ENCODE measurements at regions not wholly inside any gene's neighbourhood (a gene's known extent, or its start where the extent isn't known, plus 50 kb on each side); places are given as distances from the start of the nearest gene placed in this dataset.

DNA sequence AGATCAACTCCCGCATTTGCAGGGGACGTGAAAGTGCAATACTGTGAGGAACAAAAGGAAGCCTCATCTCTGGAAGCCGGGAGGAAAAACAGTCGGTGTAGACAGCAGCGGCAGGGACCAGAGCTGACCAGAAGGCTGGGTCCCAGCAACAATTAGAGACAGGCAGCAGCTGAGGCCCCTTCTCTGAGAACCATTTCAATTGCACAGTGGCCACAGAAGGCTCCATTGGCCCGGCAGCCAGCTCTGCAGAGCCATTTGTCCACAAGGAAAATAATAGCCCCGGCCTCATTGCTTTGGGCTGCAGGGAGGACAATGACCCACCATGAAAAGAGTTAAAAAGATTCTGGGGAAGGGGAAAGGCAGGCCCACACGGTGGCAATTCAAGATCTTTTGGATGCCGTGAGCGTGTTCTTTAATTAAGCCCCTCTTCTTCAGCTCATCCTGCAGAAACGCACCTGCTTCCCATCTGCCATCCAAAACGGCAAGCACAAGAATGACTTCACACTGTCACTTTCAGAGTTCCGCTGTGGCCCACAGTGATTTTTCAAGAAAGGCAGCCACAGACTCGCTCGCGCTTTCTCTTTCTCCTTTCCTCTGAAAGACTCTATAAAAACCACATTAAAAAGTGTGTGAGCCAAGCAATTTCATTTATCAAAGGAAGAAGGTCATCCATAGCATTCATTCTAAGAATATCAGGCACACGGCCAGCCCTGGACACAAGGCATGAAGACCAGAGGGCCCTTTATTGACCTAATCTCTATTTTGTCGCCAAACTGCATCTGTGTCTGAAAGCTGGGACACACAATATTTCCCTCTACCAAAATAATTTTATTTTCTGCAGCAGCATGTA, 293.6 kb downstream of the SOX11 start:
- CTCF ChIA-PET: no interaction called here
- no peaks in the 10 kb centered on the region for H3K27me3 Mint-ChIP-seq
- H3K4me3 Mint-ChIP-seq: no peak overlapping the region
- no peaks in the 10 kb centered on the region for H3K36me3 Mint-ChIP-seq
- ATAC-seq: no peak
- H3K9me3 Mint-ChIP-seq (ENCODE audit: low read depth): no peaks in the 10 kb centered on the region
- no peak for DNase-seq
- H3K4me1 Mint-ChIP-seq: no peaks in the 10 kb centered on the region
- H3K27ac Mint-ChIP-seq: no peak overlapping the region

DNA sequence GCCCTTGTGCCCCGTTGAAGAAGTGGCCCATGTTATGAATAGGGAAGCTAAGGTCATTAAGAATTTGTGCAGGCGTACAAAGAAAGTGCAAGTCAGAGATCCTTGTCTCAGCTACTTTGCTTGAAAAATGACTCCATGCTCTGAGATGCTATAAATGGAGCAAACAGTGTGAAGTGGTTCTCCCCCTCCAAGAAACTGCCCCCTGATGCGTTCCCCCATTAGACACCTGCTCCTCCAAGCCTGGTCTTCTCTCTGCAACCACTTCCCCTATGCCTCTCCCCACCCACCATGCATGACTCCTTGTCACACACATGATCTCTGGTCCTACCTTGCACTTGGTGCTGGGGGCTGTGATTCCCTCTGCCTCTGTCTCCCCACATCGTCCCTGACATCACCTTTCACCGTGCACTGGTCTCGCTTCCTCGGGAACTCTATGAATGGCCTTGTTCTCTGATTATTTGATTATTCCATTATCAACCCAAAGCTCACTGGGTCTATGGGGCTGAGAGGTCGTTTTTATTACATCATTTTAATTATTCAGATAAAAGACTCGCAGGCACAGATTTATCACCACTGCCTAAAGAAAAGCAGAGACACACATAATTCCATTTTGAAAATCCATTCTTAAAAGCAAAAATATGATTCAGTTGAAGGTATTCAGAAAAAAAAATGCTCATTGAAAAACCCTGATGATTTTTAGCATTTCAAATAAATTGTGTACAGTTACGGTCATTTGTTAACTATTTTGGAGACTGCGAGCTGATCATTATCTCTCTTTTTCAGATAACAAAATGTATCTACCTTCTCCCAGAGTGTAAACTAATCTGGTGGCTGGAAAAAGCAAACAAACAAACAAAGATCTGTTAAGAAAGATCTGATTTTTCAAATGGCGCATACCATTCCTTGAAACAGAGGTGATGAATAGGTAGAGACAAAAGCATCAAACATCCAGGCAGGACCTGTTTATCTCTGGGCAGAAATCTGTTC, 294.9 kb downstream of the SOX11 start:
- Mint-ChIP-seq H3K27me3 (no peaks in the 10 kb centered on the region), H3K4me1 (no peaks in the 10 kb centered on the region), H3K36me3 (no peaks in the 10 kb centered on the region), H3K9me3 (ENCODE audit: low read depth) (no peaks in the 10 kb centered on the region), H3K4me3 (no peak overlapping the region), H3K27ac (no peak overlapping the region)
- DNase-seq (no peak), ATAC-seq (no peak)
- CTCF ChIA-PET: no interaction called here

DNA sequence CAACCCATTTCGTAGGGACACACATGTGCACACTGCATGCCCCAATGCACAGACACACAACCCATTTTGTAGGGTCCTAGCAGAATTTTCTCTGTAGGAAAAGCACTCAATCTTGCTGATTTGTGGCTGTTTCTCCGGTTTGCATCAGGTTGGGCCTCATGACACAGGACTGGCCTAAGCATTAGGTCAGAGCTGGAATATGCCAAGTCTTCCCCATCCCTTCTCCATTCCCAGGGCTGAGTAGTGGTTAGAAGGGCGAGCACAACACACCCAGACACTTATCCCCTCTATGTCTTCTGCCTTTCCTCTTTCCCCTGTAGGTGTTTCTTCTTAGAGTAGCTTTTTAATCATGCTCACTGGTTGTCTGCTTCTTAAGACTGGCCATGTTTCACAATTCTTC, 295.9 kb downstream of the SOX11 start:
- no peaks in the 10 kb centered on the region for H3K27me3 Mint-ChIP-seq
- CTCF ChIA-PET: no interaction called here
- no peak overlapping the region for H3K4me3 Mint-ChIP-seq
- no peaks in the 10 kb centered on the region for H3K9me3 Mint-ChIP-seq (ENCODE audit: low read depth)
- no peaks in the 10 kb centered on the region for H3K36me3 Mint-ChIP-seq
- no peaks in the 10 kb centered on the region for H3K4me1 Mint-ChIP-seq
- ATAC-seq (no peak), DNase-seq (no peak)
- H3K27ac Mint-ChIP-seq: no peak overlapping the region

DNA sequence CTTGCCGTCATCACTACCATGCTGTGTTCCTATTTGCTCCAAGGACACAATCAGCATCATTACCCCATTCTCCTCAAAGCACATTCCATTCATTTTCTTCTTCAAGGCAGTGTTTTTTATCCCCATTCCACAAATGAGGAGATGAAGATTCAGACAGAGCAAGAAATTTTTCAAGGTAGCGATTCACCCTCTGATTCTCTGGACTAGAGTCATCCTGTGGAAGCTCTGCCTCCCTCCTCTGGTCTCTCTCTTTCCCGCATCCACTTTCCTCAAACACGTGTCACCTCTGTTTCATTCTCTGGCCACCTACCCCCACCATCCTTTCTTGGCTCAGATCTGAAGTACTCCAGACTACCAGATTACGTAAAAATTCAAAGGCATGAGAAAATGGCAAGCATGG, 297.9 kb downstream of the SOX11 start:
- ATAC-seq (no peak), DNase-seq (no peak)
- no peaks in the 10 kb centered on the region for H3K36me3 Mint-ChIP-seq
- H3K9me3 Mint-ChIP-seq (ENCODE audit: low read depth): no peaks in the 10 kb centered on the region
- CTCF ChIA-PET: no interaction called here
- no peaks in the 10 kb centered on the region for H3K4me1 Mint-ChIP-seq
- no peak overlapping the region for H3K27ac Mint-ChIP-seq
- H3K4me3 Mint-ChIP-seq: no peak overlapping the region
- no peaks in the 10 kb centered on the region for H3K27me3 Mint-ChIP-seq

DNA sequence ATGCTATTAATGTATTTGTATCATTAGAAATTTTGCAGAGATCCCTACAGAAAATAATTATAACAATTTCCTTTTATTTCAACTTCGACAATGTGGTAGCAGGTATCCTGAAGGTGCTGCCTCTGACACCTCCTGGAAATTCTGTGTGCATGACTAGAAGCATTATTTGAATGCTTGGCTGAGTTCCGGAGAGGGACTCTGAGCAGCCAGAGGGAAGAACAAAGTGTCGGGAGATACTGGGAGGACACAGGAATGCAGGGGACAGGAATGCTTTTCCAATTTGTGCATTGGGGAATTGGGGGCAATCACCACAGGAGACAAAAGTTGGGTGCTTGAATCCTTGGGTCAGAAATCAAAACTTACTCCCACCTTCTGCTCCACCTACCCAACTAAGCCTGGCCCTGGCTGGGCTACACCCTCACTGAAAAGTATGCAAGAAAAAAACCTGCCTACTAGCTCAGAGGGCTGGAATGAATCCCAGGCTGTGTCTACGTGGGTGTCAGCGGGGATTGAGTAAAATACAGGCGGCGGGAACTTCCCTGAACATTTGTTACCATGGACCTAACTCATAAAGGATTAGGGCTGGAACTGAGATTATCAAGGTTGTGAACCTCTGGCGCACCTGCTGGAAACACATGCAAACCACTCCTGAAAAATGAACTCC, 299.3 kb downstream of the SOX11 start:
- CTCF ChIA-PET: no interaction called here
- no peaks in the 10 kb centered on the region for H3K36me3 Mint-ChIP-seq
- no peaks in the 10 kb centered on the region for H3K27me3 Mint-ChIP-seq
- no peaks in the 10 kb centered on the region for H3K4me1 Mint-ChIP-seq
- DNase-seq (no peak), ATAC-seq (no peak)
- no peaks in the 10 kb centered on the region for H3K9me3 Mint-ChIP-seq (ENCODE audit: low read depth)
- no peak overlapping the region for H3K4me3 Mint-ChIP-seq
- no peak overlapping the region for H3K27ac Mint-ChIP-seq

DNA sequence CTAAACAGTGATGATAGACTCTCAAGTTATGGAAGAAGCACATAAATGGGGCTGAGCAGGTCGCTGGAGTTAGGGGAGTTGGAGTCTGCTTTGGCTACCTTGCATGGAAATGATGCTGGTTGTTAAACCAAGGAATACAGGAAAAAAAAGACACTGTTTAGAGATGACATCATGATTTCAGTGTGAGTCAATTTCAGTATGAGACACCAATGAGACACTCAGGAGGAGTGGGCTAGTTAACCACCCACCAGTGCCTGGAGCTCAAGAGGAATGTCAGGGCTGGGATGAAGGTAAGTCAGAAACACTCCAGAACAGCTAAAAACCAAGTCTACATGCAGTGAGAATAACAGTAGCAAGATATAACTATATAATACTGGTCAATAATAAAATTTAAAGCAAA, 303.6 kb downstream of the SOX11 start:
- DNase-seq (no peak), ATAC-seq (no peak)
- Mint-ChIP-seq H3K36me3 (no peaks in the 10 kb centered on the region), H3K9me3 (ENCODE audit: low read depth) (no peaks in the 10 kb centered on the region), H3K27ac (no peak overlapping the region), H3K27me3 (no peaks in the 10 kb centered on the region), H3K4me3 (no peak overlapping the region), H3K4me1 (no peaks in the 10 kb centered on the region)
- CTCF ChIA-PET: no interaction called here

DNA sequence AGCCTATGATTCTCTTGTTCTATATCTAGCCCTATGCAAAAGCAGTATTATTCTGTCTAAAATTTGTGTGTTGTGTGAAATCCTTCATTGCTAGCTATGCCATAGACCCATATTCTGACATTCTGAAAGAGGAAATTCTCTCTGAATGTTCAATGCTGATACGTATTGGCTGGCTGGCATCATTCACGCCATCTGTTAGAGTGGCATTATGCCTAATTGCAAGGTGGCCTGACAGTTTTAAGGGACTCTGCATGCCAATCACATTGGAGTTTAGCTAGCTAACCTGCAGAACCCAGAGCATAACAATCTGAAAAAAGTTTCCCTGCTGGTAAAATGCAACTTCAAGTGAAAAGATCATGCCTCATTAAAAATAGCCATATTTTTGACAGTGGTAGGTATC, 316.0 kb downstream of the SOX11 start:
- H3K9me3 Mint-ChIP-seq (ENCODE audit: low read depth): no peaks in the 10 kb centered on the region

DNA sequence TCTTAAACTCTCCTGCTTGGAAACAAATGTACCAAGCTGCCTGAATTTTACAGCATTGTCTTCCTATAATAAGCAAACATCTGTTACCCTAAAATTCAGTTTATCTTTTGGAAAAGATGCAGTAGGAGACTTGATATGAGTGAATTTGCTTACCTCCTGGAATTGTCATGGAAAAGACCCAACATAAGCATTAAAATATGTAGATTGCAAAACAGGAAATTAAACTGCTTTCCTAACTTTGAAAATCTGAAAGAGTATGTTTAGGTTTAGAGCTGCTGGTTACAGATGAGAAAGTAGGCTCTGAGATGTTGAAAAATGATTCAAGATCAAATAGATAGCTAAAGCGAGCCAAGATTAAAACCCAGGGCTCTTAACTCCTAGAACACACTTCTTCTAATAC, 316.5 kb downstream of the SOX11 start:
- Mint-ChIP-seq H3K27ac (no peak overlapping the region), H3K9me3 (ENCODE audit: low read depth) (no peaks in the 10 kb centered on the region), H3K4me3 (no peak overlapping the region), H3K36me3 (no peaks in the 10 kb centered on the region), H3K4me1 (no peaks in the 10 kb centered on the region), H3K27me3 (no peaks in the 10 kb centered on the region)
- ATAC-seq (no peak), DNase-seq (no peak)
- CTCF ChIA-PET: no interaction called here

More for the DNA sequence above, 316.0 kb downstream of the SOX11 start:
- Mint-ChIP-seq H3K4me1 (no peaks in the 10 kb centered on the region), H3K4me3 (no peak overlapping the region), H3K36me3 (no peaks in the 10 kb centered on the region), H3K27ac (no peak overlapping the region), H3K27me3 (no peaks in the 10 kb centered on the region)
- no peak for ATAC-seq
- CTCF ChIA-PET: no interaction called here
- DNase-seq: no peak

DNA sequence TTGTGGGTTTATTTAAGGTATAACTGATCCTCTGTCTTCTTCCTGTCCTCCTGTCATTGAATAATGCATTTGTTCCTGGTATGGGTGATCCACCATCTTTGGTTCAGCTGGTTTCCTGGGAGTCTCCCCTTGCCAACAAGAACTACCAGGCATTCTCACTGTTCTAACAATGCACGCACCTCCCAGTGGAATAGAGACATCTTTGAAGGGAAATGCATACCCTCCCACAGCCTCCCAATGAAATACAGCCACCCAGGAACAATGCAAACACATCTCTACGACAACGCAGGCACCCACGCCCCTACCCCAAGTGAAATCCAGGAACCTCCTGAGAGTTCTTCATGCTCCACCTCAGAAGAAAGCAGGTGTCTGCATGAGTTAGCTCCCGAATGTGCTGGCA, 318.0 kb downstream of the SOX11 start:
- no peaks in the 10 kb centered on the region for H3K9me3 Mint-ChIP-seq (ENCODE audit: low read depth)
- no peaks in the 10 kb centered on the region for H3K4me1 Mint-ChIP-seq
- no peak overlapping the region for H3K27ac Mint-ChIP-seq
- H3K4me3 Mint-ChIP-seq: no peak overlapping the region
- CTCF ChIA-PET: no interaction called here
- ATAC-seq: no peak
- no peaks in the 10 kb centered on the region for H3K36me3 Mint-ChIP-seq
- DNase-seq: no peak
- no peaks in the 10 kb centered on the region for H3K27me3 Mint-ChIP-seq

DNA sequence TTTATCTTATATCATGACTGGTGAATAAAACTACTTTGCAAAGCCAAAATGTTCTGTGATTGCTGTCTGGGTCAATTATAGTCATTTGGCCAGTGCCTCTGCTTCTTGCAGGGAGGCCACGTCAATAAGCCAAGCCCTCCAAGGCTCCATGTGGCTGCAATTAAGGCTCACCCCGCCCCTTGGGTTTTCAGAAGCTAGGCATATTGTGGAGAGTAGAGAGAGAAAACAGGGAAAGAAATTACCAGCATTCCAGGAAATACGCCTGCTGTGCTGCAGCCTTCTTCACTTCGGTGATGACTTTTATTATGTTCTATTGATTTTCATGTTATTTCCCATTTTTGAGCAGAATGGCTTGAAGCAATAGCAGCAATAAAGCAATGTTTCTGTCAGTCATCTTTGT, 319.7 kb downstream of the SOX11 start:
- ATAC-seq (no peak), DNase-seq (no peak)
- Mint-ChIP-seq H3K9me3 (ENCODE audit: low read depth) (no peaks in the 10 kb centered on the region), H3K27me3 (no peaks in the 10 kb centered on the region), H3K4me3 (no peak overlapping the region), H3K4me1 (no peaks in the 10 kb centered on the region), H3K36me3 (no peaks in the 10 kb centered on the region), H3K27ac (no peak overlapping the region)
- CTCF ChIA-PET: no interaction called here

DNA sequence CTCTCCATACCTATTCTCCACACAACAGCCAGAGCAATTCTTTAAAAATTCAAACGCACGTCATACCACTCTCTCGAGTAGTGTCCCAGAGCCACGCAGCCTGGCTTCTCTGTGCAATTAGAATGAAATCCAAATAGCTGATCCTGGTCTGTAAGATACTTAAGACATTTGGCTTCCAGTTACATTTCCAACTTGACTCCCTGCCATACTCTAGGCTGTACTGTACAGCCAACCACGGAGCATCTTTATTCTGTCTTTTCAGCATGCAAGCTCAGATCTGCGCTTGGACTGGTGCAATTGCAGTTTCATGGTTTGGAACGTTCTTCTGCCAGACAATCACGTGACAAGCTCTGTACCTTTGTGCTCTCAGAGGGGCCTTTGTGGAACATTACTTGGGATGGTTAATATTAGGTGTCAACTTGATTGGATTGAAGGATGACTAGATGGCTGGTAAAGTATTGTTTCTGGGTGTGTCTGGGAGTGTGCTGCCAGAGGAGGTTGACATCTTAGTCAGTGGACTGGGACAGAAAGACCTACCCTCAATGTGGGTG, 325.6 kb downstream of the SOX11 start:
- CTCF ChIA-PET: no interaction called here
- H3K27me3 Mint-ChIP-seq: no peaks in the 10 kb centered on the region
- H3K4me1 Mint-ChIP-seq: no peaks in the 10 kb centered on the region
- H3K36me3 Mint-ChIP-seq: no peaks in the 10 kb centered on the region
- ATAC-seq (no peak), DNase-seq (no peak)
- no peaks in the 10 kb centered on the region for H3K9me3 Mint-ChIP-seq (ENCODE audit: low read depth)
- no peak overlapping the region for H3K4me3 Mint-ChIP-seq
- H3K27ac Mint-ChIP-seq: no peak overlapping the region

DNA sequence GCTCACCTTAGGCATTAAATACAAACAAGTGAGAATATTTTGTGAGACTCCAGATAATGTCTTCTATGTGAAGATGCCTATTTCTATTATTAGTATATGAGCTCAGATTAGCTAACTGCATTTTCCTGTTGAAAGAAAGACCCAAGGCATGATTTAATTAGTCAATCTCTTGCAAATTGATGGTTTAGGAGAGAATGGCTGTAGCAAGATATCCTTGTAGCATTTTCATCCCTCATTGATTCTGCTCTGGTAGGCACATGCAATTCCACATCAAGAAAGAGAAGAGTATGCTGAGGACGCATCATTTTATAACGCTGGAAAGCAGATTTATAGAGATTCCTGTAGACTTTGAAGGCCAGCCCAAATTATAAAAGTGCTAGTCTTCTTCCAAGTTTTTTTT, 332.0 kb downstream of the SOX11 start:
- Mint-ChIP-seq H3K4me3 (no peak overlapping the region), H3K36me3 (no peaks in the 10 kb centered on the region), H3K9me3 (ENCODE audit: low read depth) (no peaks in the 10 kb centered on the region), H3K4me1 (no peaks in the 10 kb centered on the region), H3K27me3 (no peaks in the 10 kb centered on the region), H3K27ac (no peak overlapping the region)
- CTCF ChIA-PET: no interaction called here
- no peak for DNase-seq
- no peak for ATAC-seq

DNA sequence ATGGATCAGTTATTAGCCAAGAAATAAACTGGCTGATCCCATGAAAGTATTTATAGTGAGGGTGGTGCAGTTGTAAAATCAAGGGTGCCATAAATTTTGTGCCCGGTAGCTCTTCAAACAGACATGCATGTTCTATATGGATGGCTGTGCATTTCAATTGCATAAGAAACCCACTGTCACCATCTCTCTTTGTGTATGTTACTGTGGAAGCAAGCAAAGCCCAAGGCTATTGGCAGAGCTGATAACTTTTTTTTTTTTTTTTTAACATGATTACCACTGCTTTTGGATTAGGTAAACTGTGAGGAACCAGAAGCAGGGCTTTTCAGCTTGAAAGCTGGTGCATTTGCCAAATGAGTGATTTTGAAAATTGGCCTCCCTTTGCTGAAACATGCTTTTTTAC, 332.6 kb downstream of the SOX11 start:
- DNase-seq (no peak), ATAC-seq (no peak)
- Mint-ChIP-seq H3K27me3 (no peaks in the 10 kb centered on the region), H3K36me3 (no peaks in the 10 kb centered on the region), H3K4me1 (no peaks in the 10 kb centered on the region), H3K4me3 (no peak overlapping the region), H3K27ac (no peak overlapping the region), H3K9me3 (ENCODE audit: low read depth) (no peaks in the 10 kb centered on the region)
- CTCF ChIA-PET: no interaction called here

Measured in activated CD8-positive, alpha-beta memory T cell treated with anti-CD3 and anti-CD28 coated beads, Interleukin-2, amount 10 ng/mL, durations not matched to agents 7 days and 5 days (primary cell).